HG03097 (cell line): ENCODE measurements at regions not wholly inside any gene's neighbourhood (a gene's known extent, or its start where the extent isn't known, plus 50 kb on each side); places are given as distances from the start of the nearest gene placed in this dataset.
"Not testable (repeated sequence)": the region's sequence is repeated elsewhere in the genome, so short reads cannot be mapped to it uniquely, and the experiment has no call there.

ENCODE experiments used
- ATAC-seq: cut with Tn5 transposase; IDR thresholded peaks from one replicate; pipeline ENCODE4 v1.9.1; 2021; ENCODE audit not compliant: unreplicated experiment, low FRiP score

DNA sequence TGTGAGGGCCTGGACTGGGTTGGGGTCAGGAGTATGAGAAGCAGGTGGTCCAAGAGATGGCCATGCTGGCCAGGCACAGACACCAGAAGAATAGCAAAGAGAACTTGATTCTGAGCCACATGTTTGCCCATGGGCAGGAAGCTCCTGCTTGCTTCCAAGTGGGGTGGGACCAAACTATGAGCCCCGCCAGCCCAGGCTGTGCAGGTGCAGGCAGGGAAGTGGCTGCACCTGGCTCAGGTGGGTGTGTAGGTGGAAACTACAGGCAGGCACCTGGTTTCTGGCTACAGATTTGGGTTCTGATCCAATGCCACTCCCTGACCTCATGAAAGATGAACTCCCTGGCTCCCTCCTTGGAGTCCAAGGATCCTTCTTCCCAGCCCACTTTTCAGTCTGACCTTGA is 207.9 kb upstream of the KLF3 start:
- no peak for ATAC-seq

DNA sequence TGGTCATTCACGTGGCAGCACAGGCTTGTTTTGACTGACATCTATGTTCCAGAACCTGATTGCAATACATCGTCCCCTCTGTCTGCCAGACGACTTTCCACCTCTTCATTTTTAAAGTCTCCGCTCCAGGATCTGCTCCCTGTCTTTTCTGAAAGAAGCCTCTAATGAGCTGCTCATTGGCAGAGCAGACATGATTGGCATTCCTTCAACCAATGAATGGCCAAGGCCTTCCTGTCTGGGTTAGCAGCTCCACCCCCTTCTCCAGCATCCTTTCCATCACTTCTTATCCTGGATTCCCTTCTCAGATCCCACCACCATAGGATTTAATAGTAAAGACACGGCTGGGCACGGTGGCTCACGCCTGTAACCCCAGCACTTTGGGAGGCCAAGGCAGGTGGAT is 202.7 kb upstream of the KLF3 start:
- no peak for ATAC-seq

DNA sequence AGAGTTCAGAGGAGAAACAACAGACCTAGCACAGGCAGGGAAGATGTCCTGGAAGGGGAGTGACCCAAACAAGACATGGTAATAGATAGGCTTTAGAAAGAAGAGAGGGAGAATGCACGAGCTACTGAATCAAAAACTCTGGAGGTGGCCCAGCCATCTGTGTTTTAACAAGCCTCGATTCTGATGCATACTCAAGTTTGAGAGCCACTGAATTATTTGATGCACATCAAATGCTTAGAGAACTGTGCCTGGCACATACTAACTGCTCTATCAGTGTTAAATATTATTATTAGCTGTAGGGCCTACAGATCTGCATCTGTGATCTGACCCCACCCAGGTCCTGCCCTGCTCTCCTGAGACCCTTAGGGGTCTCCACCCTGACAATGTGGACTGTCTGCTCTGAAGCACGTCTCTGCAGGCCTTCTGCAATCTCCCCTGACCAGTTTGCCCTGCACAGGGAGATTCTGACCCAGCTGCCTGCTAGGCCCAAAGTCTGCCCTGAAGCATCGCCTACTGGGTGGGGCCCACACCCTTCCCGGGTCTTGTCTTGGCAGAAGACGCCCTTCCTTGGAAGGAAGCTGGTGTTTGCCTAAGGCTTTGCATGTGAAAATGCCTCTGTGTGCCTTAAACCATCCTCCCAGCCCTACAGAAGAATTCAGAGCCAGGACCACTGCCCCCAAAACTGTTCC is 201.5 kb upstream of the KLF3 start:
- no peak for ATAC-seq

DNA sequence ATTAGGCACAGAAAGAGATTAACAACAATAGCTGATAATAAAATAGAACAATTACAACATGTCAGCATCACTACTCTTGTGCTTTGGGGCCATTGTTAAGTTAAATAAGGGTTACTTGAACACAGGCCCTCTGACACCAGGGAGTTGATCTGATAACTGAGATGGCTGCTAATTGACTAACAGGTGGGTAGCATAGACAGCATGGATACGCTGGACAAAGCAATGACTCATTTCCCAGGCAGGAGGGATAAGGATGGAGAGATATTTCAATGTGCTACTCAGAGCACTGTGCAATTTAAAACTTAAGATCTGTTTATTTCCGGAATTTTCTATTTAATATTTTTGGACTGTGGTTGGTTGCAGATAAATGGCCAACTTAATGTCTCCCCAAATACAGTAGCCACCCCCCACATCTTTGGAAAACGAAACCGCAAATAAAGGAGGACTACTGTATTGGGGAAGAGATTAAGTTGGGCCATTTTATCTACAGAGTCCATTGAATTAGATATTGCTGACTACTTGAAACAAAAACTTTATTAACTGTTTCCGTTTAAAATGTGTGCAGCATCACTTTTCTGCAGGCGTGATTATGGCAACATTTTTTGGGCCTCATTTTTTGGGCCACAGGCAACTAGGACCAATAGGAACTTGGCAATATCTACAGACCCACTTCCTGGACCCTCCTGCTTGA is 200.6 kb upstream of the KLF3 start:
- no peak for ATAC-seq

DNA sequence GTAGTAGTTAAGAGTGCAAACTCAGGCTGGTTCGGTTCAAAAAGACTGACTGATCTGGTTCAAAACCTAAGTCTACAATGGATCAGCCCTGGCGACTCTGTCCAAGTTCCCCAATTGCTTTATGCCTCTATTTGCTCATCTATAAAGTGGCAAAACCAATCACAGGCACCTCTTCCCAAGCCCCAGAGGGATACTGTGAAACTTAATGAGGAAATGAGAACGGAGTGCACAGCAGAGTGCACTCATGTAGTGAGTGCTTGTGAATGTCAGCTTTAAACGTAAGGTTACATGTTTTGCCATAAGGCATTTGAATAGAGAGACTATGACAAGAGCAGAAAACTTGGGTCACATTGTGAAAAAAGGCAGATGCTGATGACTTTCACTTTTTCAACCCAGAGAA is 199.7 kb upstream of the KLF3 start:
- ATAC-seq, result no peak

DNA sequence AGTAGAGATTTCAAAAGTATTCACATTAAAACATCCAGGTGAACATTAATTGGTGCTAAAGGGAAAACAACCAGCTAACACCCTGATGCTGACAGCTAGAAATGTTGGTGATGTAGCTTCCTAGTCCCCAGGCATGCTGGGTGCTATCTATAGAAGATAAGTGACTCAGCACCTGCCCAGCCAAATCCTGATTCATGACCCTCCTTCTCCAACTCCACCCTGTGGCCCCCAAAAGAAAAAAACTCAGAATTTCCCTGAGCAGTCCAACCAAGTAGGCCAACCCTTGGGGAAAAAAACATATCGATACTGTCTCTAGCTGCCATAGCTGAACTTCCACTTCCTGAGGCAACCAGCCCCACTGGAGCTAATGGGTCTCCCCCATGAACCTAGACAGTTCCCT is 197.6 kb upstream of the KLF3 start:
- no peak for ATAC-seq

DNA sequence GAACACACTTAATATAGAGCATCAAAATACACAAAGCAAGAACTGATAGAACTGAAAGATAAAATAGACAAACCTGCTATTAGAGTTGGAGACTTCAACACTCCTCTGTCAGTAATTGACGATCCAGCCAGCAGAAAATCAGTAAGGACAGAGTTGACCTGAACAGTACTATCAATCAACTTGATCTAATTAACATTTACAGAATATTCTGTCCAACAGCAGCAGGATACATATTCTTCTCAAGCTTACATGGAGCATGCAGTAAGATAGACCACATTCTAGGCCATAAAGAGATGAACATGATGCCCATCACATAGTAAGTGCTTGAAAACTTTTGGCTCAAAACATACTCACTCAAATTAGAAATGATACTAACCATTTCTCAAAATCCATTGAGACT is 196.7 kb upstream of the KLF3 start:
- ATAC-seq, result no peak

DNA sequence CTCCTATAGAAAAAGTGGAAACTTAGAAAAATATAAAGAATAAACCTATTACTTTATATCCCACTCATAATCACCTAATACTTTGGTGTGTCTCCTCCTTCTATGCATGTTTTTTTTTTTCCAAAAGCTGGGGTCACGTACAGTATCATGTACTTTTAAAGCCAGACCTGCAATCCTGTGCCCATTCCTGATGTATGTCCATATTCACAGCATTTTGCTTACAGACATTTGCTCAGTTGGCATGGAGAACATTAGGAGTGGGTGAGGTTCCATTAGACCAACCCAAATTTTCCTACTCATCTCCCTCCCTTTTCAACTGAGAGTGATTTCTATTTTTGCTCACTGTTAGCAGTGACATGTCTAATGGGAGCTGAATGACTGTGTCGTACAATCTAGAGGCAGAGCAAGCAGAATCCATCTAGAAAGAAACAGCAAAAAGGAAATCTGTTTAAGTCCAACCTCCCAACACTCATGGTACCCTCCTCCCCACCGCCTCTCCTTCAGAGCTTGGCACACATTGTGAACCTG is 195.6 kb upstream of the KLF3 start:
- ATAC-seq, result no peak

DNA sequence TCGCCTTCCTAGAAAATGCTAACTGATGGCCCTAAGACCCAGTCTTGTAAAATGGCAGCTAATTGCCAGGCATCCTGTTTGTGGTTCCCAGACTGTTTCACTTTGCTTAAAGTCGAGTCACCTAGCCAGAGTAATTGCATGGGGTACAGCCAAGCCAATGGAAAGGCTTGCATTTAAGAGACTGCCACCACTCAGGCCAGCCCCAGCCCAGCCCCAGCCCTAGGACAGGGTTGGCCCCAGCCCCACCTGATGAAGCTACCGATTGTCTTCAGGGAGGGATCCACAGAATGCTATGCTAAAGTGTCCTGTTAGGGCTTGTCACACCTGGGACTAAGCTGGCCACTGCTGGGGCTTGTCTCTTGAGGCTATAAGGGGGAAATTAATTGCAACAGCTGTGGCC is 194.6 kb upstream of the KLF3 start:
- ATAC-seq, result no peak

DNA sequence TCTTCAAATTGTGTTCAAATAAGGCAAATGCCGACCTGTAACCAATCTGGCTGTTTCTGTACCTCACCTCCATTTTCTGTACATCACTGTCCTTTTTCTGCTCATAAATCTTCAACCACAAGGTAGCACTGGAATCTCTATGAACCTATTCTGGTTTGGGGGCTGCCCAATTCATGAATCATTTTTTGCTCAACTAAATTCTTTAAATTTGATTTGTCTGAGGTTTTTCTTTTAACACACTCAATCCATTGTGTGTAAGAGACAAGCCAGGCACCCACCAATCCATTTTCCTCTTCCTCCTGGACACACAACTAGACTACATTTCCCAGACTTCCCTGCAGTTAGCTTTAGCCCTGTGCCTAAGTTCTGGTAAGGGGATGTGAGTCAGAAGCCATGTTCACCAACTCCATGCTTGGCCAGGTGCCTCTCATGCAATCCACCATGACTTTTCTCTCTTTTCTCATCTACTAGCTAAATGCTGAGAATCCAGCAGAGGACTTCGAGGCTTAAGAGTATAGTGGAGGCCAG is 193.2 kb upstream of the KLF3 start:
- ATAC-seq, result no peak

DNA sequence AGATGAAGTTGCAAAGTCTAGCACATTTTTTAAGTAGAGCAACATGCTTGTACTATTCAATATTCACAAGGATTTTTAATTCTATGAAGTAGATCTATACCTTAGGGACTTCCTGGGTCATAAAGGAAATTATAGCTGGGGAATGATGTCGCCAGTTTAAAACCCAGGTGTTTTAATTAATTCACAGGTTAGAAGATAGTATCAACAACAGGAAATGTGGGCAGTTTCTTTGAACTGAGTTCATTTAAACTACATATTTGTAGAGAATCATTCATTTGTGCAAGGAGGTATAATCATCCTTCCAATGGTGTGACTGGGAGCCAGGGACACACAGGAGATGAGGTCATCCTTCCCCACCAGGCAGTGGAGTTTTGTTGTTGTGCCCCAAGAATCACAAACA is 181.3 kb upstream of the KLF3 start:
- no peak for ATAC-seq

DNA sequence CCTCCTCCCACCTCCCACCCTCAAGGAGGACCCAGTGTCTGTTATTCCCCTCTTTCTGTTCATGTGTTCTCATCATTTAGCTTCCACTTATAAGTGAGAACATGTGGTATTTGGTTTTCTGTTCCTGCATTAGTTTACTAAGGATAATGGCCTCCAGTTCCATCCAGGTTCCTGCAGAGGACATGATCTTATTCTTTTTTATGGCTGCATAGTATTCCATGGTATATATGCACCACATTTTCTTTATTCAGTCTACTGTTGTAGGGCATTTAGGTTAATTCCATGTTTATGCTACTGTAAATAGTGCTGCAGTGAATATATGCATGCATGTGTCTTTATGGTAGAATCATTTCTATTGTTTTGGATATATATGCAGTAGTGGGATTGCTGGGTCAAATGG is 180.4 kb upstream of the KLF3 start:
- ATAC-seq, result not testable (repeated sequence)

DNA sequence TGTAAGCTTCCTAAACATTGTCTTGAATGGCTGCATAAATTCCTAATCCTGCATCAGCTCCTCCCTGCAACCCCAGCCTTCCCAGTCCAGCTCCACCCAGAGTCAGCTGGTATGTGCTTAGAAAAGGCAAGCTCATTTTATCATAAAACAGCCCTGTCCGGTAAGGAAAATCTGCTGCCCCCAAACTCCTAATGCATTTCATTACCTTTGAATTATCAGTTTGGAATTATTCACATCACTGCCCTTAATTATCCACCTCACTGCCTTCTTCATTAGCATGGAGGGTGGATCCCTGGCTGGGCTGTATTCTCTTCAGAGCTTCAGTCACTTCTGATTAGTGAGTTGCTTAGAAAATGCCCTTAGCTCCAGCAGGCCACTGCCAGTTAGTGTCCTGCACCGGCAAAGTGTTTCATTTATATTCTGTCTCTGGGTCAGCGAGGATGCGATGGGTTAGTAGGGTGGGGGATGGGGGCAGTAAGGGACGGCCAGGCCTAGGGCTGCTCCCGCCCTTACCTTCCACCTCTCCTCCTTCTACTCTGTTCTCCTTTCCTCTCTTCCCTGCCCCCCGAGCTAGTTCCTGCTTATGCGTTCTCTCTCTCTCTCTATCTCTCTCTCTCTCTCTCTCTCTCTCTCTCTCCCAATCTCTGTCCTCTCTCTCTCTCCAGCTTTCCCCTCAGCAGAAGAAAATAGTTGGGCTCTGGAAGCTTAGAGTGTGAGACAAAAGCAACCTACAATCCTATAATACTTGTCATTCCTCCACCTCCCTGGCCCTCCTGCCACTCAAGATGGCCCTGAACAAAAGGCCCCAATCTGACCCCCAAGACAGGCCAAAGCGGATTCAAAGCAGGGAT is 174.8 kb upstream of the KLF3 start:
- no peak for ATAC-seq

DNA sequence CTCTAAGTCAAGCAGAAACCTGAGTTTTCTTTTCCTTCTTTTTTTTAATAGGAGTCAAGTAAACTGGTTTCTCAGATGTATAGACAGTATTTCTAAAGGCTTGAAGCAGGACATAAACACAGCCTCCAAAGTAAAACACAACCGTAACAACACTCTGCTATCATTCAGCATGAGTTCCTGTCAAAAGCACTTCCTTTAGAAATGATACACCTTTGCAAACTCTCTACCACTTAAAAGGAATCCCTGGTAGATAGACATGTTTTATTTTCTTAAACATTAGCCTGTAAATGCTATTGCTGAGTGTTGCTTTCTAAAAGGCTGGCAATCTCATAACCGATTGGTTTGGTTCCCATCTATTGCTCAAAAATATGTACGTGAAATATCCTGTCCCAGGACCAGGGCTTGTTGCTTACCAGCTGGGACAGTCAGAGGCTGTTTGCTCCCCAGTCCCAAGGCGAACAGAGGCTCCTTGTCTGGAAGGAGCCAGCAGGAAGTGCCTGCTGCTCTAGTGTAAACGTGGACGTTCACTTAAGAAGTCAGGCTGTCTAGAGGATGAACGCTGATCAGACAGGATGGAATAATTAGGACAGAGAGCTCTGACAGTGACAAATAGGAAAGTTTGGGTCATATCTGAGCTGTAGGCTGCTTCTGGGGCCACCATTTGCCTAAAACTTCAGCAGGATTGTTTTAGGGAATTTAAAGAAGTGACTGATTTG is 173.9 kb upstream of the KLF3 start:
- ATAC-seq, result no peak

DNA sequence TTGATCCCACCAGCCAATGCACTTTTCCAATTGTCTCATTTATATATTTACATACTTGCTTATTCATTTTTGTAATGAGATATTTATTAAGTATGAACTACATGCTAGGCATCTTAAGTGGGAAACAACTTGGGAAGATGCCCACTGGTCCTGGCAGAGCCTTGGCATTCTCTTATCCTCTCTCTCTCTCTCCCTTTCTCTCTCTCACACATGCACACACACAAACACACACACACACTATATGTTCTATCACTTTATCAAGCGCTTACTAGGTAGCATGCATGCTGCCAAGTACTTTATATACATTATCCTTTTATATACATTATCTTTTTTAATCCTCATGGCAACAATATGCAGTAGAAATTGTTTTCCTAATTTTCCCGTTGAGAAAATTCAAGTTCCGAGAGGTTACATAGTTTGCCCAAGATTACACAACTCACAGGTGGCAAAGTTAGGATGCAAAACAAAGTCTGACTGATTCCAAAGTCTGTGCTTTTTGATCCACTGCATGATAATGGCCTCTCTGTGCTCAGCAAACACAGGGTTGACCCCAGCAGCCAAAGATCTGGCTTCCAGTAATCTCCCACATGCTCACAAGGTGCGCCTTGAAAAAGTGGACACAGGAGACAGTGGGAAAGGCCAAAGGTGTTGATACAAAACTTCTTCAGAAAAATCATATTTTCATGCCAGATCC is 173.1 kb upstream of the KLF3 start:
- ATAC-seq, result no peak

DNA sequence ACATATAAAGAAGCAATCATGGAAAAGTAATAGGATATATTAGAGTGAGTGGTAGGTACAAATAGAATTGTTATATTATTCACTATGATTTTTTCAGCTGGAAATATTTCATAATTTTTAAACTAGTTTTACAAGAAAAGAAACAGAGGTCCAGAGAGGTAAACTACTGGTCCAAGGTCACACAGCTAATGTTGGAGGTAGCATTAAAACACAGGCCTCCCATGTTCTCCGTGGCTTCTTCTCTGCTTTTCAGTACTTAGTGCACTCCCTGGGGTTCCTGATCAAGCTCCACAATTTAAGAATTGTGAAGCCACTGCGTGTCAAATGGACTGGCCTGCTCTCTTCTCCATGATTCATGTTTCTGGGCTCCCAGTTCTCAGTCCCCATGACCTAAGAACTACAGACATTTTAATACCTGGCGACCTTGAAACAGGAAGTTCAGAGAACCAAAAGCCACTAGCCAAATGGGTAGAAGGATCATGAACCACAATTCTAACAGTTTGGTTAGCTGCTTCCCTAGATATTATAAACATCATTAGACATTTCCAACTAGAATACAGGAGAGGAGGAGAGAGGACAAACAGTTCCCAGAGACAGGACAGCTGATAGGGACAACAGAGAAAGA is 172.0 kb upstream of the KLF3 start:
- no peak for ATAC-seq

DNA sequence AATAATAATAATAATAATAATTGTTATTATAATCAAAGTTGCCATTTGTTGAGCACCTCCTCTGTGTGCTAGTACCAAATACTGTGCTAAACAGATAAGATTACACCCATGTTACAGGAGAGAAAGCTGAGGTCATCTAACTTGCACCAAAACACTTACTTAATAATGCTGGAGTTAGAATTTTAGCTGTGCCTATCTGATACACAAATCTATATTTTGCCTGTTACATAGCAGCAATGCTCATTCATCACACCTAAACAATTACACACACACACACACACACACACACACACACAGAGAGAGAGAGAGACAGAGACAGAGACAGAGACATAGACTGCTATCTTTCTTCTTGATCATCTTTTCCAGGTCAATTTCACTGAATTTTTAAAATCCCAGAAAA is 170.9 kb upstream of the KLF3 start:
- ATAC-seq, result no peak

DNA sequence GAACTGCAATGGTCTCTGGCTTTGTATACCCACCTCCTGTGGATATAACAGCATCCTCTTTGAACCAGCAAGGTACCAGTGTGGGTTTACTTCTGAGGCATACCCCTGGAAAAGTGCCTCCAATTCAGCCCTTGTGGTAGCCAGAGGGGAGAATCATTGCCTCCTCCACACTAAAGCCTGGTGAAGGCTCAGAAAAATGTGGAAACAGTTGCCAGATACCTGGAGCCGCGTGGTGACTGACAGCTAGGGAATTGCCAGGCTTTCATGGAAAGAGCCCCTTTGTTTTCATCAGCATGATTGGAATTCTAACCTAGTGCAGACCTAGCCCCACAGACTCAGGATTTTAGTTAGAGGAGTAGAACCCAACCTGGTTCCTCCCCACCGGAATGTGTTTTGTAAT is 168.6 kb upstream of the KLF3 start:
- no peak for ATAC-seq

DNA sequence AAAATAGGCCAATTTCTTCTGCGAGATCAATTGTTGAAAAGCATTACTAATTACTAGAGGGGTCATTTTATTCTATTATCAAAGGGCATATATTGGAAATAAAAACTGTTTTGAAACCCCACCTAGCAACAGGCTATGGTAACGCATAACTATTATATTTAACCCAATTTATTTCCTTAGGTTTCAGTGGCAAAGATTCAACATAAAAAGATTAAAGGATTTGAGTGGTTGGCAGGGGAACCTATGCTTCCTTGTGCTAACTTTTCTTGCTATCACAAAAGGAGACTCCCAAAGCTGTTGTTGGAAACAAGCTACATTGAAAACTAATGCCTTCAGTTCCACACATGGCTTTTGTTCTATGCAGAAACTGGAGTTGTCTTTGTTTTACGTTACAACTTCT is 166.9 kb upstream of the KLF3 start:
- ATAC-seq, result no peak

DNA sequence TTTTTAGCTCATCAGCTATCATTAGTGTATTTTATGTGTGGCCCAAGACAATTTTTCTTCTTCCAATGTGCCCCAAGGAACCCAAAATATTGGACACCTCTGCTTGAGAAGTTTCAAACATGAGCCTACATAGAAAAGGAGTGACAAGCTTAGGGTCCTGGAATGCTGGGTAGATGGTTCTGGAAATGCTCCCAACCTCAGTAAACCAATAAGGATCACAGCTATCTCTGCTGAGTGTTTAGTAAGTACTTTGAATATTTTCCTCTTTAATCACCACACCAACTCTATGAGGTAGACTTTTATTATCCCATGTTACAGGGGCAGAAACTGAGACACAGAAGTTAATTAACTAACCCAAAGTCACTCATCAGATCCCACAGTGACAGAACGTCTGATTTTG is 164.9 kb upstream of the KLF3 start:
- ATAC-seq, result no peak
